ENCODE measurements at regions not wholly inside any gene's neighbourhood (a gene's known extent, or its start where the extent isn't known, plus 50 kb on each side); places are given as distances from the start of the nearest gene placed in this dataset.

DNA sequence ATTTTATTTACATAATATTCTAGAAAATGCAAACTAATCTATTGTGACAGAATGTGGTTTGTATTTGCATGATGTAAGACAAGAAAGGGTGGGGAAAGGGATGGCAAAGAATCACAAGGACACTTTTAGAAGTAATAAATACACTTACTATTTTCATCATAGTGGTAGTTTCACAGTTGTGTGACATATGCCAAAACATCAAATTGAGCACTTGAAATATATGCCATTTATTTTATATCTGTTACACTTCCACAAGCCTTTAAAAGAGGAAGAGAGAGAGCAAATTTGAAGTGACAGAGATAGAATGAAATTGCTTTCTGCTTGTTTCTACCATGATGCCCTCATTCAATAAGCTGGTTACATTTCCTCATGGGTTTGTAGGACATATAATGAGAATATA, 230.0 kb upstream of the NWD2 start:
- TF ChIP-seq, protein P1, sequence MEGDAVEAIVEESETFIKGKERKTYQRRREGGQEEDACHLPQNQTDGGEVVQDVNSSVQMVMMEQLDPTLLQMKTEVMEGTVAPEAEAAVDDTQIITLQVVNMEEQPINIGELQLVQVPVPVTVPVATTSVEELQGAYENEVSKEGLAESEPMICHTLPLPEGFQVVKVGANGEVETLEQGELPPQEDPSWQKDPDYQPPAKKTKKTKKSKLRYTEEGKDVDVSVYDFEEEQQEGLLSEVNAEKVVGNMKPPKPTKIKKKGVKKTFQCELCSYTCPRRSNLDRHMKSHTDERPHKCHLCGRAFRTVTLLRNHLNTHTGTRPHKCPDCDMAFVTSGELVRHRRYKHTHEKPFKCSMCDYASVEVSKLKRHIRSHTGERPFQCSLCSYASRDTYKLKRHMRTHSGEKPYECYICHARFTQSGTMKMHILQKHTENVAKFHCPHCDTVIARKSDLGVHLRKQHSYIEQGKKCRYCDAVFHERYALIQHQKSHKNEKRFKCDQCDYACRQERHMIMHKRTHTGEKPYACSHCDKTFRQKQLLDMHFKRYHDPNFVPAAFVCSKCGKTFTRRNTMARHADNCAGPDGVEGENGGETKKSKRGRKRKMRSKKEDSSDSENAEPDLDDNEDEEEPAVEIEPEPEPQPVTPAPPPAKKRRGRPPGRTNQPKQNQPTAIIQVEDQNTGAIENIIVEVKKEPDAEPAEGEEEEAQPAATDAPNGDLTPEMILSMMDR (IDR thresholded peaks at IDR 0.05): no peak
- TF ChIP-seq POLR2A (IDR thresholded peaks at IDR 0.05) (no peak), EP300 (IDR thresholded peaks at IDR 0.05) (no peak)

All from ovary (tissue), 3 donors.